GM23338 (cell line): ENCODE measurements at regions not wholly inside any gene's neighbourhood (a gene's known extent, or its start where the extent isn't known, plus 50 kb on each side); places are given as distances from the start of the nearest gene placed in this dataset.
"Not testable (repeated sequence)": the region's sequence is repeated elsewhere in the genome, so short reads cannot be mapped to it uniquely, and the experiment has no call there.

ENCODE experiments used
- CREB1 ChIP-seq: fragments of 250-450 bp; sonication (Bioruptor Pico); IDR thresholded peaks from 2 replicates; pipeline ENCODE4 v1.5.0; 2020; ENCODE audit warnings: low read depth, mild to moderate bottlenecking, moderate library complexity
- EZH2phosphoT487 ChIP-seq: fragments of 200-600 bp; sonication (generic); IDR thresholded peaks from one replicate; pipeline ENCODE4 v1.8.1; 2018; ENCODE audit warnings: antibody characterized with exemption; ENCODE audit not compliant: unreplicated experiment
- POLR2AphosphoS5 ChIP-seq: IDR thresholded peaks from 2 replicates; pipeline ENCODE4 v1.6.1; 2016; ENCODE audit warnings: antibody characterized with exemption, low read depth

GRCh38 chr11:37301405-37301804 is 703.4 kb upstream of the RAG2 start:
- not testable (repeated sequence) for TF ChIP-seq POLR2AphosphoS5; CREB1 (CRISPR knock-in tag); EZH2phosphoT487
